ENCODE measurements at regions not wholly inside any gene's neighbourhood (a gene's known extent, or its start where the extent isn't known, plus 50 kb on each side); places are given as distances from the start of the nearest gene placed in this dataset.
A peak's percentile ranks its signal among the peaks of the same experiment; 100 is the strongest.
"Not testable (repeated sequence)": the region's sequence is repeated elsewhere in the genome, so short reads cannot be mapped to it uniquely, and the experiment has no call there.

DNA sequence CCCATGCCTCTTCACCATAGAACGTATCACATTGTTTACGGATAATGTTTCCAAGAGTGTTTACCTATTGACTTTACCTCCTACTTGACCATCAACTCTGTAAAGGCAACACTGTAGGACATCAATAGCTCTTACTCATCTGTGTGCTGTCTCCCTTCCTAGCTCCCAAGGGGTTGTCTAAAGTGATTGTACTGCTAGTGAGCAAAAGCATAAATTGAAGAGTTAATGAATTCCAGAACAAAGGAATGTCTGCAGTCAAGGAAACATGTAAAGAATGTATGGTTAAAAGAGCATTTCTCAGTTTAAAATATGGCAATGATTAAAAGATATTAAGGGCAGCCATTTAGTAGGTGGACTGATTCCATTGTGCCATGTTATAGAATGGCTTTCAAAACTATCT lies 985.4 kb downstream of the TBC1D32 start:
- DNase-seq, result peak; percentile 81

- no peak for DNase-seq
Measured at GRCh38 chr6:120328521-120328920, 979.0 kb upstream of the MAN1A1 start.

DNA sequence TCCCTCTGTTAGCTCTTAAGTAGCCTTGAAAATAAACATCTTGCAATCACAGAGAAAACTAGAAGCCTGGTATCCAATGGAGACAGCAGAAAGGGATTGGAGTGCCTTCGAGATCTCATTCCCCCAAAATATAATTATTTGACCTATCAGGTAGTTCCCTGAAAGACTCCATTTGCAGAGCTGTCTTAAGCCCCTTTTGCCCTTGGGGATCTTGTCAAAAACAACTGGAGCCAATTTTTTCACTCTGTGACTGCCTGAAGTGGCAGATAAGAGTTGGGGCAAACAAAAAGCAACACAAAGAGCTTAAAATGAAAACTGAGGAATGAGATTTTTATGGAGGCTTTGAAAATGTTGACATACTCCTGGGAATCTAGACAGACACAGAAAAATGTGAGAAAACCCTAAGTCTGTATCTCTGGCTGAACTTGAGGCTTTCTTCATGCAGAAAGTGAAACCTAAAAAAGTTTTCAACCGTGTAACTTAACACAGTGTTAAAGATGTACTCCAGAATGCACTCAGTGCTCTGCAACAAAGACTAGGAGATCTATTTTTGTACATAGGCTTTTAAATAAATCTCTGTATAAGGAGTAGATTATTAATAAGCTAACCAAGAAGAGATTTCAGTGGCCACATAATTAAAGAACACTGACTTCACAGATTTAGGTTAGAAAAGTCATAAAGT lies 971.1 kb upstream of the MAN1A1 start:
- DNase-seq, result no peak

- no peak for DNase-seq
Measured at GRCh38 chr6:120304223-120304622, 954.7 kb upstream of the MAN1A1 start.

GRCh38 chr6:120303527-120303926 lies 954.0 kb upstream of the MAN1A1 start:
- DNase-seq, result no peak

DNA sequence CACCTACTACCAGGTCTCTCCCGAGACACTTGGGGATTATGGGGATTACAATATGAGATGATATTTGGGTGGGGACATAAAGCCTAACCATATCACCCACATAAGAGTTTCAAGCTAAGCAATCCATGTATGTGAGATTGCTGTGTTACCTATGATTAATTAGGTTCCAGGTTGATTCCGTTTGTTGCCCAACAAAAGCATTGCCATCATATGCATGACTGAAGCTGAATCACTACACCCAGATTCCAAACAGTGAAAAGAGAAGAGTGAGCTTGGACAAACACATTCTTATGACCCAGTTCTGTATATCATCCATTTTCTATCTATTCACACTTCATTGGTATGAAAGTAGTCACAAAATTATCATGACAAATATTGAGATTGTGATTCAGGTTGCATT lies 952.5 kb upstream of the MAN1A1 start:
- DNase-seq, result no peak

DNA sequence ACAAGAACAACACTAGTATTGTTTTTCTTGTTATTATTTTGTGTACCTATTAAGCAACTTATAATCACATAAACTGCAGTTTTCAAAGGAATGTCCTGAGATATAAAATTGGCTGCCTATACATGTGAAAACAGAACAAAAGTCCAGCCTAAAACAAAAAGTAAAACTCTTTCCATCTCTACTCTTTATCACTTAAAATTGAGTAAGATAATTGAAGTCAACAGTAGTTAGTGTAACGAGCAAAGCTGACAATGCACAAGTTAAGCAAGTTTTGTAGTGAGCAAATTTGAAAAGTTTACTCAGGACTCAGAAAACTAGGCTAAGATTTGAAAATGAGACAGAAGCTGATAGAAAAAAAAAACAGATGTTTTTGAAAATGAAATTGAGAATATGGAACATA lies 941.4 kb upstream of the MAN1A1 start:
- DNase-seq, result no peak

- no peak for DNase-seq
Measured at GRCh38 chr6:120282005-120282404, 932.4 kb upstream of the MAN1A1 start.

GRCh38 chr6:120279466-120280167 lies 930.1 kb upstream of the MAN1A1 start:
- no peak for DNase-seq

- no peak for DNase-seq
Measured at GRCh38 chr6:120278689-120279396, 929.3 kb upstream of the MAN1A1 start.

GRCh38 chr6:120274547-120274946 lies 925.0 kb upstream of the MAN1A1 start:
- DNase-seq, result no peak

GRCh38 chr6:120273411-120273810 lies 923.9 kb upstream of the MAN1A1 start:
- DNase-seq, result no peak

- no peak for DNase-seq
Measured at GRCh38 chr6:120272038-120272437, 922.5 kb upstream of the MAN1A1 start.

- not testable (repeated sequence) for DNase-seq
Measured at GRCh38 chr6:120268256-120268655, 918.7 kb upstream of the MAN1A1 start.

DNA sequence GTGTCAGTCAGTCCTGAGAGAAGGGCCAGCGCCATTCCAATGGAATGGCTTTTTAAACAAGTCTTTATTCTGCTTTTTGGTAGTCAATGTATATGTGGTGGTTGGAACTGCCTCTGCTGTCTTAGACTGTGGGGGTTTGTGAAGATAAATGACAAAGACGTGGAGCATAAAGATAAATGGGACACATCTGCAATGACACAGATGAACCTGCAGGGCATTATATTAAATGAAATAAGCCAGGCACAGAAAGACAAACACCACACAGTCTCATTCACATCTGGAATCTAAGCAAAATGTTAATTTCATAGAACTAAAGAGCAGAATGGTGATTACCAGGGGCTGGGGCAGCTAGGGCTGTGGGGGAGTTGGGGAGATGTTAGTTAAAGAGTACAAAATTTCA lies 912.8 kb upstream of the MAN1A1 start:
- no peak for DNase-seq

DNA sequence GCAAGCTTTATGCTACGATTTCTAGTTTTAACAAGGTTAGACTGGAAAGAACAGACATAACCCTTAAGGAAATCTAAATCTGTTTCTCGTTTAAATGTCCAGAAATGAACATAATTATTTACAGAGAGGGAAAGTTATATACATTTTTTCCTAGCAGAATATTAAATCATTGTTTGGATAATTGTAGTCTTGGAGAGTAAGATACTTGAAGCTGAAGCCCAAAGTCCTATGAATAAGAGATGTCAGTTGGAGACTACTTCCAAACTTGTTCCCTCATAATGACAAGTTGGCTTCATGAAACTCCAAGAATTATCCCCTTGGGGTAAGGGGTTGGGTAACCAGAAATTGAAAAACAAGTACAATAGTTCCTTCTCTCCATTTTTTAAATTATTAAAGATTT lies 911.1 kb upstream of the MAN1A1 start:
- DNase-seq, result no peak

DNA sequence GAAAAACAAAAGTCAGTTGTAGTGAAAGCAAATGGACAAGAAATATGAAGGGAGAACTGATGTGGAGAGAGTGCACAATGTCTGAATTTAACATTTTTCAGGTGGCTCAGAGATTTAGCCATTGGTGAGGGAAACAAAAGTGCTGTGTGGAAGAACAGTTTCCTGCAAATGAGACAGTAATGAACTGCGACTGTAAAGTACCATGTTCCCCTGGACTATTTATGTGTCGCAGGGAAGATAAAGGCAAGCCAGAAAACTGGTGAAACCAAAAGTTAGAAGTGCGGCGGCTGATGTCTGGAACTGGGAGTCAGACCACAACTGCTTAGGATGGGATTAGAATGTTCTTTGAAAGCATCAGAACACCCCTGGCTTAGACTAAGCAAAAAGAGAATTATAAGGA lies 905.1 kb upstream of the MAN1A1 start:
- DNase-seq, result no peak

- DNase-seq, result no peak
Measured at GRCh38 chr6:120248451-120248850, 898.9 kb upstream of the MAN1A1 start.

DNA sequence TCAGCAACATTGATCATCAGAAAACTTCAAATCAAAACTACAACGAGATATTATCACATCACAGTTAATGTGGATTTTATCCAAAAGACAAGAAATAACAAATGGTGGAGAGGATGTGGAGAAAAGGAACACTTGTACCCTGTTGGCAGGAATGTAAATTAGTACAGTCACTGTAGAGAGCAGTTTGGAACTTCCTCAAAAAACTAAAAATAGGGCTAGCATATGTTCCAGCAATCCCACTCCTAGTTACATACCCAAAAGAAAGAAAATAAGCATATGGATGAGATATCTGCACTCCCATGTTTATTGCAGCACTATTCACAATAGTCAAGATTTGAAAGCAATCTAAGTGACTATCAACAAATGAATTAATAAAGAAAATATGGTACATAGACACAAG lies 887.7 kb upstream of the MAN1A1 start:
- no peak for DNase-seq

DNA sequence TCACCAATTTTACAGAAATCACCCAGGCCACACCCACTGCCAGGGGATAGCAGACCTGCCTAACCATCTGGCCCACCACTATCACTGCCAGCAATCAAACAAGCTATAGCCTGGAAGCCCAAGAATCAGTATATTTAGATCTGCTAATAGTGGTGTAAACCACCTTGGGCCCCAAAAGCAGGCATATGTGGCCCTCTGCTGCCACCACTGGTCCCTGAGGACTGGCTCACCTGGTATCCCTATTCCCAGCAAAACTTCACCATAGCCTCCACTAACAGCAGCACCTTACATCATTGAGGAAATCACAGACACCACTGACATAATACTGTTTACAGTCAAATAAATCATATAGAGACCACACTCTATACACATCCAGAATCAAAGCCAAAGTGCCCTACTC lies 880.4 kb upstream of the MAN1A1 start:
- DNase-seq, result no peak

DNA sequence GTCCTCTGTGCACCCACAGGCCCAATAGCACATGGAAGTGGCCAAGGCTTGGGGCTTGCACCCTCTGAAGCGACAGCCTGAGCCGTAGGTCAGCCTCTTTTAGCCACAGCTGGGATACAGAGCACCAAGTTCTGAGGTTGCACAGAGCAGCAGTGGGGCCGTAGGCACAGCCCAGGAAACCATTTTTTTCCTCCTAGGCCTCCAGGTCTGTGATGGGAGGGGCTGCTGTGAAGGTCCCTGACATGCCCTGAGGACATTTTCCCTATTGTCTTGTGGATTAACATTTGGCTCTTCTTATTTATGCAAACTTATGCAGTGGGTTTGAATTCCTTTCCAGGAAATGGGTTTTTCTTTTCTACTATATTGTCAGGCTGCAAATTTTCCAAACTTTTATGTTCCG lies 878.7 kb upstream of the MAN1A1 start:
- DNase-seq, result no peak

DNA sequence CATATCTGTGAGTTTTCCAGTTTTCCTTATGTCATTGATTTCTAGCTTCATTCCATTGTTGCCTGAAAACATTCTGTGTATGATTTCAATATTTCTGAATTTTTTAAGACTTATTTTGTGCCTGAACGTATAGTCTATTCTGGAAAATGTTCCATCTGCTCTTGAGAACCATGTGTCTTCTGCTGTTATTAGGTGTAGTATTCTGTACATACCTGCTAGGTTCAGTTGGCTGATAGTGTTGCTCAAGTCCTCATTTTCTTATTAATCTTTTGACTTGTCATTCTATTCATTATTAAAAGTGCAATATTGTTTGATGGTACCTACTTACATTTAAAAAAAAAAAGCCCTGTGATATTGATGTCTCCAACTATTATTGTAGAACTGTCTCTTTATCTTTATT lies 869.8 kb upstream of the MAN1A1 start:
- DNase-seq, result no peak

DNA sequence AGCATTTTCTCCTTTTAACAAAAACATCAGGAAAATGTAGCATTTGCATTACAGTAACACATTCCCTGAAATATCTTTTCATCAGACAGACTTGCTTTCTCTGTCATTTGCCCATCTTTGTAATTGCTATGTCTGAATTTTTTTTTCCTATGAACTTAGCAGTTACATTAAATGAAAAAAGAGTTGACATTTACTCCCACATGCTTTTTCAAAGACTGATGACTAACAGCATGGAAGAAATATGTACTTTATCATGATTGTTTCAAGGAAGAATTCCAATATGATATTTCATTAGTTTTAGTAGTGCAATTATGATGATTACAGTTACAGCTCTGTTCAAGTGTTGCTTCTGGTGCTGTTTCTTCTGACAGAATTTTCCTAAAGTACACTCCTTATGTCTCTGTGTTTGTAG lies 864.5 kb upstream of the MAN1A1 start:
- no peak for DNase-seq
